DOHH2 (cell line): ENCODE measurements at regions not wholly inside any gene's neighbourhood (a gene's known extent, or its start where the extent isn't known, plus 50 kb on each side); places are given as distances from the start of the nearest gene placed in this dataset.
A peak's percentile ranks its signal among the peaks of the same experiment; 100 is the strongest.

Experiments used
- H3F3A ChIP-seq: fragments of 200-600 bp; sonication (generic), shearing (Covaris generic); 2 replicates; pipeline ENCODE4 v1.6.0; 2016; ENCODE audit warnings: antibody characterized with exemption, mild to moderate bottlenecking; ENCODE audit not compliant: control insufficient read depth, insufficient read depth
- H3K27ac ChIP-seq: fragments of 200-600 bp; sonication (generic); 2 replicates; pipeline ENCODE4 v1.5.1; 2014; ENCODE audit warnings: low read depth, mild to moderate bottlenecking, low read length, moderate library complexity
- H3K27me3 ChIP-seq: fragments of 200-600 bp; sonication (generic); 2 replicates; pipeline ENCODE4 v1.6.1; 2014; ENCODE audit warnings: mild to moderate bottlenecking, low read length, mixed read lengths; ENCODE audit not compliant: control insufficient read depth
- H3K36me3 ChIP-seq: fragments of 200-600 bp; sonication (generic); 2 replicates; pipeline ENCODE4 v1.6.1; 2014; ENCODE audit warnings: mild to moderate bottlenecking, low read length, moderate library complexity, mixed read lengths; ENCODE audit not compliant: control insufficient read depth
- H3K4me1 ChIP-seq: fragments of 200-600 bp; sonication (generic); 2 replicates; pipeline ENCODE4 v1.6.1; 2014; ENCODE audit warnings: mild to moderate bottlenecking, low read length, mixed read lengths; ENCODE audit not compliant: control insufficient read depth
- H3K4me2 ChIP-seq: fragments of 200-600 bp; sonication (generic); 2 replicates; pipeline ENCODE4 v1.6.0; 2014; ENCODE audit warnings: mild to moderate bottlenecking, low read length, moderate library complexity
- H3K4me3 ChIP-seq: fragments of 200-600 bp; sonication (generic); 2 replicates; pipeline ENCODE4 v1.5.1; 2014; ENCODE audit warnings: mild to moderate bottlenecking, low read length, mixed read lengths
- H3K79me2 ChIP-seq: fragments of 200-600 bp; sonication (generic); 2 replicates; pipeline ENCODE4 v1.6.1; 2014; ENCODE audit warnings: mild to moderate bottlenecking, low read length, mixed read lengths; ENCODE audit not compliant: control insufficient read depth
- H3K9me2 ChIP-seq: fragments of 200-600 bp; sonication (generic); replicated peaks from 2 replicates; pipeline ENCODE4 v1.6.1; 2014; ENCODE audit warnings: mild to moderate bottlenecking, low read length, mixed read lengths; ENCODE audit not compliant: control insufficient read depth
- H3K9me3 ChIP-seq: fragments of 200-600 bp; sonication (generic); 2 replicates; pipeline ENCODE4 v1.6.1; 2014; ENCODE audit warnings: antibody characterized with exemption, low read length, mixed read lengths; ENCODE audit not compliant: control insufficient read depth, insufficient read depth
- H4K20me1 ChIP-seq: fragments of 200-600 bp; sonication (generic); 2 replicates; pipeline ENCODE4 v1.6.0; 2014; ENCODE audit warnings: low read depth, mild to moderate bottlenecking, antibody characterized with exemption, low read length, moderate library complexity; ENCODE audit not compliant: control insufficient read depth, insufficient read depth
- EZH2phosphoT487 ChIP-seq: fragments of 200-600 bp; sonication (generic); IDR thresholded peaks from 2 replicates; pipeline ENCODE4 v1.6.1; 2017; ENCODE audit warnings: borderline replicate concordance, mild to moderate bottlenecking, antibody characterized with exemption, low read length, moderate library complexity, mixed read lengths
- TF ChIP-seq, protein P1 (sequence below): fragments of 200-600 bp; sonication (generic); IDR thresholded peaks from one replicate; pipeline ENCODE4 v1.5.1; 2014; ENCODE audit warnings: antibody characterized with exemption, mild to moderate bottlenecking, low read depth, low read length; ENCODE audit not compliant: poor library complexity, severe bottlenecking

DNA sequence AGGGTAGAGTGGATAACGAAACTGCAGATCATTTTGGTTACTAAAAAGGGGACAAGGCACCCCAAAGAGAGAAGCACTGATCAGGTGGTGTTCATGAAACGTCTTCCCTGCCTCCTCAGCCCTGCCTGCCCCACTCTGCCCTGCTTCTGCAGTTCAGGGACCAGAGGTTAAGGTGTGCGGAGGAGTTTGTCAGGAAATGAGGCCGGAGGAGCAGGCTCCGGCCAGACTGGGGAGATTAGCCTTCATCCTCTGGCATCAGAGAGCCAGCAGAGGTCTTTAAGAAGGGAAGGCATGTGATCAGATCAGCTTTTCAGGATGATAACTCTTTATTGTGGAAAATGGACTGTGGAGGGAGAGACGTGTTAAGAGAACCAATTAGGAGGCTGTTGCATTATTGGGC, 291.9 kb upstream of the NR5A2 start:
- Histone ChIP-seq H4K20me1 (no peaks in the 10 kb centered on the region), H3K27ac (no peak overlapping the region), H3K9me3 (no peaks in the 10 kb centered on the region), H3K79me2 (no peaks in the 10 kb centered on the region), H3K4me3 (no peak overlapping the region), H3K4me2 (no peak overlapping the region), H3K27me3 (no peaks in the 10 kb centered on the region), H3K36me3 (no peaks in the 10 kb centered on the region), H3F3A (no peaks in the 10 kb centered on the region; the same call in 1 of the 2 replicates), H3K9me2 (no peaks in the 10 kb centered on the region), H3K4me1 (peaks cover 9% of the 10 kb centered on the region)
- no peak for TF ChIP-seq EZH2phosphoT487
- TF ChIP-seq, protein P1, sequence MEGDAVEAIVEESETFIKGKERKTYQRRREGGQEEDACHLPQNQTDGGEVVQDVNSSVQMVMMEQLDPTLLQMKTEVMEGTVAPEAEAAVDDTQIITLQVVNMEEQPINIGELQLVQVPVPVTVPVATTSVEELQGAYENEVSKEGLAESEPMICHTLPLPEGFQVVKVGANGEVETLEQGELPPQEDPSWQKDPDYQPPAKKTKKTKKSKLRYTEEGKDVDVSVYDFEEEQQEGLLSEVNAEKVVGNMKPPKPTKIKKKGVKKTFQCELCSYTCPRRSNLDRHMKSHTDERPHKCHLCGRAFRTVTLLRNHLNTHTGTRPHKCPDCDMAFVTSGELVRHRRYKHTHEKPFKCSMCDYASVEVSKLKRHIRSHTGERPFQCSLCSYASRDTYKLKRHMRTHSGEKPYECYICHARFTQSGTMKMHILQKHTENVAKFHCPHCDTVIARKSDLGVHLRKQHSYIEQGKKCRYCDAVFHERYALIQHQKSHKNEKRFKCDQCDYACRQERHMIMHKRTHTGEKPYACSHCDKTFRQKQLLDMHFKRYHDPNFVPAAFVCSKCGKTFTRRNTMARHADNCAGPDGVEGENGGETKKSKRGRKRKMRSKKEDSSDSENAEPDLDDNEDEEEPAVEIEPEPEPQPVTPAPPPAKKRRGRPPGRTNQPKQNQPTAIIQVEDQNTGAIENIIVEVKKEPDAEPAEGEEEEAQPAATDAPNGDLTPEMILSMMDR, result no peak

DNA sequence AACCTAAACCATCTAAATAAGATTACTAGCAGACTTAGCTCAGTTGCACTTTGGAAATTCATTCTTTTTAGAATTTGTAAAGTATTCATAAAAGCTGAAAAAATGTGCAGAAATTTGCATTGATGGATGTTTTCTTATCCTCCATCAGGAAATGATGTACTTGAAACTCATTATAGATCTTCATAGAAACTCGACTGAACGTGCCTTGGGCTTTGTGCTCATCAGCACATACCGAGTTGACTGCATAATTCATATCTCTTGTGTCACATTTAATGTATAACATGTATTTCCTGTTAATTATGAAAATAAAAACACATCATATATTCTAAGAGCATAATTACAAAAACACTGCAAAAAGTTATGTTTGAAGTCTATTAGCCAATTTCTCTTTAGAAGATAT, 290.9 kb upstream of the NR5A2 start:
- Histone ChIP-seq H3K27me3 (no peaks in the 10 kb centered on the region), H3K9me2 (no peaks in the 10 kb centered on the region), H3K4me3 (no peak overlapping the region), H3K4me2 (0 out of 2 replicates have a peak overlapping the region, but pooled peaks have one; percentile 6), H3K9me3 (no peaks in the 10 kb centered on the region), H4K20me1 (no peaks in the 10 kb centered on the region), H3F3A (no peaks in the 10 kb centered on the region; the same call in 1 of the 2 replicates), H3K36me3 (no peaks in the 10 kb centered on the region), H3K27ac (no peak overlapping the region), H3K79me2 (no peaks in the 10 kb centered on the region), H3K4me1 (peaks cover 13% of the 10 kb centered on the region)
- TF ChIP-seq, protein P1, result no peak
- TF ChIP-seq EZH2phosphoT487, result no peak

DNA sequence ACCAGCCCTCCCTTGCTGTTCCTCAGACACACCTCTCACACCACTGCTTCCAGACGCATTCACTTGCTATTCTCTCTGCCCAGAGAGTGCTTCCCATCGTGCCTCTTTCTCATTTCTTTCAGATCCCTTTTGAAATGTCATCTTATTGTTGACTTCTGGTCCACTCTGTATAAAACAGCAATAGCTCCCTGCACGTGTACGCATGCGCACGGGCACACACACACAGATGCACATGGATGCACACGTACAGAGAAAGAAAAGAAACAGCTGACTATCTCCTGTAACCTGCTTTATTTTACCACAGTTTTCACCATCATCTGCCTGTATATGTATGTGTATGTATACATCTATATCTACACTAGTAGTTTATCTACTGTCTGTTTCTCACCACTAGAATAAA, 285.9 kb upstream of the NR5A2 start:
- no peaks in the 10 kb centered on the region for H3K79me2 ChIP-seq
- no peaks in the 10 kb centered on the region for H4K20me1 ChIP-seq
- no peak overlapping the region for H3K4me3 ChIP-seq
- TF ChIP-seq, protein P1, result no peak
- no peak for TF ChIP-seq EZH2phosphoT487
- H3K4me1 ChIP-seq, result peaks cover 13% of the 10 kb centered on the region
- H3K27me3 ChIP-seq, result no peaks in the 10 kb centered on the region
- peak overlapping the region; percentile 24; the same call in 1 of the 2 replicates for H3K4me2 ChIP-seq
- H3K9me3 ChIP-seq, result no peaks in the 10 kb centered on the region
- H3K9me2 ChIP-seq, result no peaks in the 10 kb centered on the region
- no peak overlapping the region for H3K27ac ChIP-seq
- no peaks in the 10 kb centered on the region for H3F3A ChIP-seq
- H3K36me3 ChIP-seq, result no peaks in the 10 kb centered on the region

DNA sequence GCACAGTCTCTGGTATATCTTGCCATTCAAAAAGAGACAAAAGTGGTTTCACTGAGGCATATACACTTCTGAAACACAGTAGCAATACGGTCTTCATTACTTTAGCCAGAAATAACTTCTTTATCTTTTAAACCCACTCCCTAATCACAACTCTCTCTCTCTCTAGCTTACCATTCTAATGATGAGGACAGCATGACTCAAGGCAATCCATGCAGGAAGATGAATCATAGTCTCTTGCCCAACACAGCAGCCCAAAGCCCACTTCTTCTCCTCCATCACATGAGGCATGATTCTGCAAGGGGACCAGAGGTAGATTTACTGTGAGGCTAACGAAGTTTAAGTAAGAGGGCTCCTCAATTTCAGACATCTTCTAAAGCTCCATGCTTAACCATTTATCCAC, 285.0 kb upstream of the NR5A2 start:
- TF ChIP-seq EZH2phosphoT487, result no peak
- TF ChIP-seq, protein P1, result no peak
- Histone ChIP-seq H3K36me3 (no peaks in the 10 kb centered on the region), H3K9me2 (no peaks in the 10 kb centered on the region), H3K27me3 (no peaks in the 10 kb centered on the region), H3K4me2 (no peak overlapping the region), H3K9me3 (no peaks in the 10 kb centered on the region), H4K20me1 (no peaks in the 10 kb centered on the region), H3K79me2 (no peaks in the 10 kb centered on the region), H3K4me1 (peaks cover 7% of the 10 kb centered on the region), H3K27ac (no peak overlapping the region), H3K4me3 (no peak overlapping the region), H3F3A (no peaks in the 10 kb centered on the region)
